ENCODE measurements at regions not wholly inside any gene's neighbourhood (a gene's known extent, or its start where the extent isn't known, plus 50 kb on each side); places are given as distances from the start of the nearest gene placed in this dataset.

- no peak overlapping the region for H3K4me2 ChIP-seq (replicated peaks; ENCODE audit: extremely low read depth, low read length, poor library complexity, severe bottlenecking)
- H2AFZ ChIP-seq (ENCODE audit: insufficient read depth, low read depth, low read length, poor library complexity, severe bottlenecking) = no peak overlapping the region
- no peak overlapping the region for H3K4me3 Mint-ChIP-seq
- no peak overlapping the region for H3K9ac ChIP-seq (ENCODE audit: insufficient read depth, low read length, poor library complexity, severe bottlenecking)
- no peaks in the 10 kb centered on the region for H3K27me3 ChIP-seq (ENCODE audit: control insufficient read depth in 2 of 2, insufficient read depth in 2 of 2, low read length in 2 of 2)
- whole genome bisulfite sequencing (ENCODE audit: insufficient coverage) = 80% methylated on average over 3 of the region's 5 CpGs
- H3K4me1 ChIP-seq (ENCODE audit: control insufficient read depth in 1 of 2, insufficient read depth in 2 of 2, low read length in 2 of 2) = peaks cover 25 to 37% of the 10 kb centered on the region in 2 donors
- no peak overlapping the region for H3K4me3 ChIP-seq (replicated peaks in 1 of 3; ENCODE audit: low read depth in 2 of 3, low read length in 3 of 3)
- no peak for DNase-seq
- TF ChIP-seq CTCF (IDR thresholded peaks at IDR 0.05) = no peak
- H3K27ac ChIP-seq (ENCODE audit: low read depth in 1 of 2, low read length in 2 of 2) = no peak overlapping the region
- H3K79me2 ChIP-seq (ENCODE audit: insufficient read depth, low read length) = no peaks in the 10 kb centered on the region
- peaks cover 34% of the 10 kb centered on the region for H3K4me1 Mint-ChIP-seq
- no peaks in the 10 kb centered on the region for H3K36me3 Mint-ChIP-seq
- H3K27me3 Mint-ChIP-seq (ENCODE audit: low read depth in 3 of 3) = peaks cover 0 to 1% (median 0%) of the 10 kb centered on the region in 3 donors
- intact Hi-C loops (cut with micrococcal nuclease) = loop anchor here (5.0 to 10.0 kb wide), 5 partner anchors 62 to 118 kb away; partner anchors contain the start of gene ACSL3 (in 1 of the 2)
- peak overlapping the region in 6 of 7 donors; percentile 62 to 97 (median 77) for H3K27ac Mint-ChIP-seq
- no peaks in the 10 kb centered on the region for H4K20me1 ChIP-seq (ENCODE audit: insufficient read depth, low read length)
- no peaks in the 10 kb centered on the region for H3K36me3 ChIP-seq (replicated peaks in 1 of 2; ENCODE audit: control insufficient read depth in 1 of 2, insufficient read depth in 2 of 2, low read length in 2 of 2)
- H3K9me3 Mint-ChIP-seq = peaks cover 0 to 3% (median 0%) of the 10 kb centered on the region in 7 donors
- H3K9me3 ChIP-seq (replicated peaks in 1 of 2; ENCODE audit: control insufficient read depth in 1 of 2, insufficient read depth in 1 of 2, low read length in 2 of 2) = no peaks in the 10 kb centered on the region
These were observed 64.3 kb upstream of the ACSL3 start for GRCh38 chr2:222796413-222797103.

GRCh38 chr2:222797261-222797660 is 63.6 kb upstream of the ACSL3 start:
- peak overlapping the region in 1 of 2 donors; percentile 82 for H3K27ac ChIP-seq (ENCODE audit: low read depth in 1 of 2, low read length in 2 of 2)
- H2AFZ ChIP-seq (ENCODE audit: insufficient read depth, low read depth, low read length, poor library complexity, severe bottlenecking) = no peak overlapping the region
- no peaks in the 10 kb centered on the region for H4K20me1 ChIP-seq (ENCODE audit: insufficient read depth, low read length)
- Mint-ChIP-seq H3K4me3 (no peak overlapping the region), H3K4me1 (peaks cover 27% of the 10 kb centered on the region), H3K9me3 (peaks cover 0 to 3% (median 0%) of the 10 kb centered on the region in 7 donors), H3K36me3 (no peaks in the 10 kb centered on the region), H3K27me3 (ENCODE audit: low read depth in 3 of 3) (peaks cover 0 to 1% (median 0%) of the 10 kb centered on the region in 3 donors), H3K27ac (peak overlapping the region in 6 of 7 donors; percentile 63 to 97 (median 84))
- WGBS (ENCODE audit: insufficient coverage) = no CpG with 5 or more reads among the region's 2 CpGs
- H3K79me2 ChIP-seq (ENCODE audit: insufficient read depth, low read length) = no peaks in the 10 kb centered on the region
- TF ChIP-seq CTCF (IDR thresholded peaks at IDR 0.05) = peak; percentile 32
- peak overlapping the region; percentile 24 for H3K4me2 ChIP-seq (replicated peaks; ENCODE audit: extremely low read depth, low read length, poor library complexity, severe bottlenecking)
- H3K36me3 ChIP-seq (replicated peaks in 1 of 2; ENCODE audit: control insufficient read depth in 1 of 2, insufficient read depth in 2 of 2, low read length in 2 of 2) = no peaks in the 10 kb centered on the region
- no peak overlapping the region for H3K4me3 ChIP-seq (replicated peaks in 1 of 3; ENCODE audit: low read depth in 2 of 3, low read length in 3 of 3)
- H3K9me3 ChIP-seq (replicated peaks in 1 of 2; ENCODE audit: control insufficient read depth in 1 of 2, insufficient read depth in 1 of 2, low read length in 2 of 2) = no peaks in the 10 kb centered on the region
- H3K27me3 ChIP-seq (ENCODE audit: control insufficient read depth in 2 of 2, insufficient read depth in 2 of 2, low read length in 2 of 2) = no peaks in the 10 kb centered on the region
- DNase-seq = no peak
- peaks cover 21 to 30% of the 10 kb centered on the region in 2 donors for H3K4me1 ChIP-seq (ENCODE audit: control insufficient read depth in 1 of 2, insufficient read depth in 2 of 2, low read length in 2 of 2)
- intact Hi-C loops (cut with micrococcal nuclease) = loop anchor here (5.0 to 10.0 kb wide), 5 partner anchors 62 to 118 kb away; partner anchors contain the start of gene ACSL3 (in 1 of the 2)
- no peak overlapping the region for H3K9ac ChIP-seq (ENCODE audit: insufficient read depth, low read length, poor library complexity, severe bottlenecking)
